WTC11 (cell line): ENCODE measurements at regions not wholly inside any gene's neighbourhood (a gene's known extent, or its start where the extent isn't known, plus 50 kb on each side); places are given as distances from the start of the nearest gene placed in this dataset.

Source experiments
- ATAC-seq: fragments of 200-7000 bp; cut with Tn5 transposase; 2 replicates; pipeline ENCODE4 v1.10.0; 2021; ENCODE audit warnings: mild to moderate bottlenecking, moderate library complexity
- CTCF ChIA-PET: fragments of 300-600 bp; sonication (Branson Sonifier 250); formaldehyde crosslinking; loops from one replicate; lab custom pipeline; 2021; ENCODE audit warnings: antibody characterized with exemption; lab: Charles Lee
- POLR2A ChIA-PET: fragments of 350-600 bp; sonication (Branson Sonifier 250); formaldehyde crosslinking; loops from one replicate; lab custom pipeline; 2021; ENCODE audit warnings: antibody characterized with exemption; lab: Charles Lee
- DNase-seq: peaks from one replicate; pipeline ENCODE4 v3.0.0; 2021; ENCODE audit warnings: low spot score
- H3K27ac Mint-ChIP-seq: 2 replicates; pipeline ENCODE4 v1.8.0; 2021; ENCODE audit warnings: mixed read lengths
- H3K27me3 Mint-ChIP-seq: 2 replicates; pipeline ENCODE4 v1.8.0; 2021; ENCODE audit warnings: low read depth, mild to moderate bottlenecking, moderate library complexity, mixed read lengths
- H3K36me3 Mint-ChIP-seq: 2 replicates; pipeline ENCODE4 v1.8.0; 2021; ENCODE audit warnings: mixed read lengths
- H3K4me1 Mint-ChIP-seq: 2 replicates; pipeline ENCODE4 v1.8.0; 2022; ENCODE audit warnings: mixed read lengths
- H3K4me3 Mint-ChIP-seq: 2 replicates; pipeline ENCODE4 v1.8.0; 2021; ENCODE audit warnings: mild to moderate bottlenecking, moderate library complexity, mixed read lengths
- H3K9me3 Mint-ChIP-seq: 2 replicates; pipeline ENCODE4 v1.8.0; 2021; ENCODE audit warnings: mixed read lengths
- ESRRA ChIP-seq: sonication (generic); formaldehyde crosslinking; IDR thresholded peaks from 2 replicates; pipeline ENCODE4 v1.8.1; 2022; ENCODE audit warnings: mild to moderate bottlenecking, missing genetic modification reagents, borderline replicate concordance
- FOXP4 ChIP-seq: sonication (generic); formaldehyde crosslinking; IDR thresholded peaks from 2 replicates; pipeline ENCODE4 v1.8.0; 2022; ENCODE audit warnings: mild to moderate bottlenecking, missing genetic modification reagents
- HMGA2 ChIP-seq: fragments of 250-450 bp; sonication (Bioruptor Pico); IDR thresholded peaks from 2 replicates; pipeline ENCODE4 v1.4.0; 2021; ENCODE audit warnings: mild to moderate bottlenecking, moderate library complexity
- NFE2L1 ChIP-seq: sonication (generic); formaldehyde crosslinking; IDR thresholded peaks from 2 replicates; pipeline ENCODE4 v1.8.1; 2023; ENCODE audit warnings: missing genetic modification reagents
- NR1H2 ChIP-seq: sonication (generic); formaldehyde crosslinking; IDR thresholded peaks from 2 replicates; pipeline ENCODE4 v1.9.0; 2021; ENCODE audit warnings: mild to moderate bottlenecking, moderate library complexity, missing genetic modification reagents
- PREB ChIP-seq: sonication (generic); formaldehyde crosslinking; IDR thresholded peaks from 2 replicates; pipeline ENCODE4 v1.8.1; 2022; ENCODE audit warnings: mild to moderate bottlenecking, missing genetic modification reagents, moderate library complexity, borderline replicate concordance
- PRRX2 ChIP-seq: fragments of 250-450 bp; sonication (Bioruptor Pico); IDR thresholded peaks from 2 replicates; pipeline ENCODE4 v1.8.0; 2021; ENCODE audit warnings: mild to moderate bottlenecking
- SP1 ChIP-seq: sonication (generic); formaldehyde crosslinking; conservative IDR thresholded peaks from 2 replicates; pipeline ENCODE4 v1.8.1; 2022; ENCODE audit warnings: missing genetic modification reagents
- ZBTB43 ChIP-seq: sonication (generic); formaldehyde crosslinking; IDR thresholded peaks from 2 replicates; pipeline ENCODE4 v1.8.1; 2023; ENCODE audit warnings: mild to moderate bottlenecking, missing genetic modification reagents
- ZNF121 ChIP-seq: sonication (generic); formaldehyde crosslinking; IDR thresholded peaks from 2 replicates; pipeline ENCODE4 v1.8.0; 2023; ENCODE audit warnings: missing genetic modification reagents
- ZNF423 ChIP-seq: fragments of 250-450 bp; sonication (Bioruptor Pico); IDR thresholded peaks from 2 replicates; pipeline ENCODE4 v2.1.2; 2022; ENCODE audit warnings: mild to moderate bottlenecking, moderate library complexity
- TF ChIP-seq, protein P1 (sequence below): sonication (generic); formaldehyde crosslinking; IDR thresholded peaks from 2 replicates; pipeline ENCODE4 v1.8.1; 2023; ENCODE audit warnings: mild to moderate bottlenecking, moderate library complexity, missing genetic modification reagents
- TF ChIP-seq, protein P2 (sequence below): fragments of 250-450 bp; sonication (Bioruptor Pico); IDR thresholded peaks from 2 replicates; pipeline ENCODE4 v2.1.2; 2022; ENCODE audit warnings: mild to moderate bottlenecking, moderate library complexity
- TF ChIP-seq, protein P3 (sequence below): sonication (generic); formaldehyde crosslinking; IDR thresholded peaks from 2 replicates; pipeline ENCODE4 v1.8.1; 2022; ENCODE audit warnings: mild to moderate bottlenecking, moderate library complexity, missing genetic modification reagents
- TF ChIP-seq, protein P4 (sequence below): sonication (generic); formaldehyde crosslinking; IDR thresholded peaks from 2 replicates; pipeline ENCODE4 v1.8.0; 2023; ENCODE audit warnings: missing genetic modification reagents, mild to moderate bottlenecking, borderline replicate concordance
- TF ChIP-seq, protein P5 (sequence below): fragments of 250-450 bp; sonication (Bioruptor Pico); IDR thresholded peaks from 2 replicates; pipeline ENCODE4 v1.9.0; 2021; ENCODE audit warnings: mild to moderate bottlenecking, borderline replicate concordance

- POLR2A ChIA-PET, result interaction anchor here (0.6 to 1.1 kb wide), 6 partner anchors 104 to 263 kb away, joined by 3 to 4 read pairs (median 3); partner anchors contain the start of gene SNRPB
- no peaks in the 10 kb centered on the region for H3K9me3 Mint-ChIP-seq
- DNase-seq (no peak), ATAC-seq (no peak)
- CTCF ChIA-PET, result interaction anchor here (0.6 to 2.9 kb wide), 83 partner anchors 10 to 495 kb away, joined by 3 to 45 read pairs (median 5); partner anchors contain the start of genes SNRPB, STK35, TGM6 and ZNF343
- H3K27me3 Mint-ChIP-seq, result peaks cover 45% of the 10 kb centered on the region
- no peaks in the 10 kb centered on the region for H3K36me3 Mint-ChIP-seq
- H3K27ac Mint-ChIP-seq, result no peak overlapping the region
- TF ChIP-seq, protein P1, sequence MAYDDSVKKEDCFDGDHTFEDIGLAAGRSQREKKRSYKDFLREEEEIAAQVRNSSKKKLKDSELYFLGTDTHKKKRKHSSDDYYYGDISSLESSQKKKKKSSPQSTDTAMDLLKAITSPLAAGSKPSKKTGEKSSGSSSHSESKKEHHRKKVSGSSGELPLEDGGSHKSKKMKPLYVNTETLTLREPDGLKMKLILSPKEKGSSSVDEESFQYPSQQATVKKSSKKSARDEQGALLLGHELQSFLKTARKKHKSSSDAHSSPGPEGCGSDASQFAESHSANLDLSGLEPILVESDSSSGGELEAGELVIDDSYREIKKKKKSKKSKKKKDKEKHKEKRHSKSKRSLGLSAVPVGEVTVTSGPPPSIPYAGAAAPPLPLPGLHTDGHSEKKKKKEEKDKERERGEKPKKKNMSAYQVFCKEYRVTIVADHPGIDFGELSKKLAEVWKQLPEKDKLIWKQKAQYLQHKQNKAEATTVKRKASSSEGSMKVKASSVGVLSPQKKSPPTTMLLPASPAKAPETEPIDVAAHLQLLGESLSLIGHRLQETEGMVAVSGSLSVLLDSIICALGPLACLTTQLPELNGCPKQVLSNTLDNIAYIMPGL (CRISPR knock-in tag), result no peak
- TF ChIP-seq NFE2L1 (no peak), FOXP4 (no peak), PRRX2 (CRISPR knock-in tag) (no peak), SP1 (no peak), ZBTB43 (CRISPR knock-in tag) (no peak), HMGA2 (CRISPR knock-in tag) (no peak), ZNF121 (no peak)
- TF ChIP-seq, protein P2, sequence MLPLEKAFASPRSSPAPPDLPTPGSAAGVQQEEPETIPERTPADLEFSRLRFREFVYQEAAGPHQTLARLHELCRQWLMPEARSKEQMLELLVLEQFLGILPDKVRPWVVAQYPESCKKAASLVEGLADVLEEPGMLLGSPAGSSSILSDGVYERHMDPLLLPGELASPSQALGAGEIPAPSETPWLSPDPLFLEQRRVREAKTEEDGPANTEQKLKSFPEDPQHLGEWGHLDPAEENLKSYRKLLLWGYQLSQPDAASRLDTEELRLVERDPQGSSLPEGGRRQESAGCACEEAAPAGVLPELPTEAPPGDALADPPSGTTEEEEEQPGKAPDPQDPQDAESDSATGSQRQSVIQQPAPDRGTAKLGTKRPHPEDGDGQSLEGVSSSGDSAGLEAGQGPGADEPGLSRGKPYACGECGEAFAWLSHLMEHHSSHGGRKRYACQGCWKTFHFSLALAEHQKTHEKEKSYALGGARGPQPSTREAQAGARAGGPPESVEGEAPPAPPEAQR (CRISPR knock-in tag), result no peak
- H3K4me3 Mint-ChIP-seq, result peak overlapping the region; percentile 76
- no peaks in the 10 kb centered on the region for H3K4me1 Mint-ChIP-seq
Measured at GRCh38 chr20:2207770-2208097, 88.1 kb upstream of the TGM3 start.

DNA sequence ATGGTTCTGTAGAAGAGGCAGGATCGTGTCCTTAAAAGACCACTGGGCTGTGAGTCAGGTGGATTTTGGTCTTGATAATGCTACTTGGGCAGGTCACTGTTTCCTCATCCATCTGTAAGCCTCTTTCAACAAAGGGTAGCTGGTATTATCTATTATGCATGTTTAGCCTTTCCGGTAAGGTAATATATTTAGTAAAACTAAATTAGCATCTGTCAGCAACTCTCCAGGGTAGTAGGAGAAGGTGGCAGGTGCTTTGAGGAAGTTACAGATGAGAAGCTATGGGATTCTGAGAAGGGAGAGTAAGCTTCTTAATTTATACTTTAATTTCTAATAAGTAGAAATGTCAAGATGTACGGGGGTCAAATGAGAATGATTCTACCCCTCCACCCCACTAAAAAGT is 86.9 kb upstream of the TGM3 start:
- no peak for ATAC-seq
- DNase-seq, result no peak
- Mint-ChIP-seq H3K4me3 (no peak overlapping the region), H3K4me1 (no peaks in the 10 kb centered on the region), H3K27me3 (peaks cover 45% of the 10 kb centered on the region), H3K9me3 (no peaks in the 10 kb centered on the region), H3K36me3 (no peaks in the 10 kb centered on the region), H3K27ac (no peak overlapping the region)
- ChIA-PET CTCF (interaction anchor here (1.1 to 2.6 kb wide), 3 partner anchors 131 to 243 kb away, joined by 3 to 45 read pairs (median 20); no protein-coding TSS in a partner anchor), POLR2A (interaction anchor here (0.7 kb wide), 1 partner anchor 247 kb away, joined by 4 read pairs; no protein-coding TSS in a partner anchor)
- TF ChIP-seq ZNF423 (CRISPR knock-in tag) (no peak), NR1H2 (CRISPR knock-in tag) (no peak), PREB (CRISPR knock-in tag) (no peak), ESRRA (CRISPR knock-in tag) (no peak)
- TF ChIP-seq, protein P3, sequence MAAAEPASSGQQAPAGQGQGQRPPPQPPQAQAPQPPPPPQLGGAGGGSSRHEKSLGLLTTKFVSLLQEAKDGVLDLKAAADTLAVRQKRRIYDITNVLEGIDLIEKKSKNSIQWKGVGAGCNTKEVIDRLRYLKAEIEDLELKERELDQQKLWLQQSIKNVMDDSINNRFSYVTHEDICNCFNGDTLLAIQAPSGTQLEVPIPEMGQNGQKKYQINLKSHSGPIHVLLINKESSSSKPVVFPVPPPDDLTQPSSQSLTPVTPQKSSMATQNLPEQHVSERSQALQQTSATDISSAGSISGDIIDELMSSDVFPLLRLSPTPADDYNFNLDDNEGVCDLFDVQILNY (CRISPR knock-in tag), result no peak
- TF ChIP-seq, protein P4, sequence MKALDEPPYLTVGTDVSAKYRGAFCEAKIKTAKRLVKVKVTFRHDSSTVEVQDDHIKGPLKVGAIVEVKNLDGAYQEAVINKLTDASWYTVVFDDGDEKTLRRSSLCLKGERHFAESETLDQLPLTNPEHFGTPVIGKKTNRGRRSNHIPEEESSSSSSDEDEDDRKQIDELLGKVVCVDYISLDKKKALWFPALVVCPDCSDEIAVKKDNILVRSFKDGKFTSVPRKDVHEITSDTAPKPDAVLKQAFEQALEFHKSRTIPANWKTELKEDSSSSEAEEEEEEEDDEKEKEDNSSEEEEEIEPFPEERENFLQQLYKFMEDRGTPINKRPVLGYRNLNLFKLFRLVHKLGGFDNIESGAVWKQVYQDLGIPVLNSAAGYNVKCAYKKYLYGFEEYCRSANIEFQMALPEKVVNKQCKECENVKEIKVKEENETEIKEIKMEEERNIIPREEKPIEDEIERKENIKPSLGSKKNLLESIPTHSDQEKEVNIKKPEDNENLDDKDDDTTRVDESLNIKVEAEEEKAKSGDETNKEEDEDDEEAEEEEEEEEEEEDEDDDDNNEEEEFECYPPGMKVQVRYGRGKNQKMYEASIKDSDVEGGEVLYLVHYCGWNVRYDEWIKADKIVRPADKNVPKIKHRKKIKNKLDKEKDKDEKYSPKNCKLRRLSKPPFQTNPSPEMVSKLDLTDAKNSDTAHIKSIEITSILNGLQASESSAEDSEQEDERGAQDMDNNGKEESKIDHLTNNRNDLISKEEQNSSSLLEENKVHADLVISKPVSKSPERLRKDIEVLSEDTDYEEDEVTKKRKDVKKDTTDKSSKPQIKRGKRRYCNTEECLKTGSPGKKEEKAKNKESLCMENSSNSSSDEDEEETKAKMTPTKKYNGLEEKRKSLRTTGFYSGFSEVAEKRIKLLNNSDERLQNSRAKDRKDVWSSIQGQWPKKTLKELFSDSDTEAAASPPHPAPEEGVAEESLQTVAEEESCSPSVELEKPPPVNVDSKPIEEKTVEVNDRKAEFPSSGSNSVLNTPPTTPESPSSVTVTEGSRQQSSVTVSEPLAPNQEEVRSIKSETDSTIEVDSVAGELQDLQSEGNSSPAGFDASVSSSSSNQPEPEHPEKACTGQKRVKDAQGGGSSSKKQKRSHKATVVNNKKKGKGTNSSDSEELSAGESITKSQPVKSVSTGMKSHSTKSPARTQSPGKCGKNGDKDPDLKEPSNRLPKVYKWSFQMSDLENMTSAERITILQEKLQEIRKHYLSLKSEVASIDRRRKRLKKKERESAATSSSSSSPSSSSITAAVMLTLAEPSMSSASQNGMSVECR (CRISPR knock-in tag), result no peak
- TF ChIP-seq, protein P5, sequence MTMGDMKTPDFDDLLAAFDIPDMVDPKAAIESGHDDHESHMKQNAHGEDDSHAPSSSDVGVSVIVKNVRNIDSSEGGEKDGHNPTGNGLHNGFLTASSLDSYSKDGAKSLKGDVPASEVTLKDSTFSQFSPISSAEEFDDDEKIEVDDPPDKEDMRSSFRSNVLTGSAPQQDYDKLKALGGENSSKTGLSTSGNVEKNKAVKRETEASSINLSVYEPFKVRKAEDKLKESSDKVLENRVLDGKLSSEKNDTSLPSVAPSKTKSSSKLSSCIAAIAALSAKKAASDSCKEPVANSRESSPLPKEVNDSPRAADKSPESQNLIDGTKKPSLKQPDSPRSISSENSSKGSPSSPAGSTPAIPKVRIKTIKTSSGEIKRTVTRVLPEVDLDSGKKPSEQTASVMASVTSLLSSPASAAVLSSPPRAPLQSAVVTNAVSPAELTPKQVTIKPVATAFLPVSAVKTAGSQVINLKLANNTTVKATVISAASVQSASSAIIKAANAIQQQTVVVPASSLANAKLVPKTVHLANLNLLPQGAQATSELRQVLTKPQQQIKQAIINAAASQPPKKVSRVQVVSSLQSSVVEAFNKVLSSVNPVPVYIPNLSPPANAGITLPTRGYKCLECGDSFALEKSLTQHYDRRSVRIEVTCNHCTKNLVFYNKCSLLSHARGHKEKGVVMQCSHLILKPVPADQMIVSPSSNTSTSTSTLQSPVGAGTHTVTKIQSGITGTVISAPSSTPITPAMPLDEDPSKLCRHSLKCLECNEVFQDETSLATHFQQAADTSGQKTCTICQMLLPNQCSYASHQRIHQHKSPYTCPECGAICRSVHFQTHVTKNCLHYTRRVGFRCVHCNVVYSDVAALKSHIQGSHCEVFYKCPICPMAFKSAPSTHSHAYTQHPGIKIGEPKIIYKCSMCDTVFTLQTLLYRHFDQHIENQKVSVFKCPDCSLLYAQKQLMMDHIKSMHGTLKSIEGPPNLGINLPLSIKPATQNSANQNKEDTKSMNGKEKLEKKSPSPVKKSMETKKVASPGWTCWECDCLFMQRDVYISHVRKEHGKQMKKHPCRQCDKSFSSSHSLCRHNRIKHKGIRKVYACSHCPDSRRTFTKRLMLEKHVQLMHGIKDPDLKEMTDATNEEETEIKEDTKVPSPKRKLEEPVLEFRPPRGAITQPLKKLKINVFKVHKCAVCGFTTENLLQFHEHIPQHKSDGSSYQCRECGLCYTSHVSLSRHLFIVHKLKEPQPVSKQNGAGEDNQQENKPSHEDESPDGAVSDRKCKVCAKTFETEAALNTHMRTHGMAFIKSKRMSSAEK (CRISPR knock-in tag), result no peak
